ENCODE measurements at regions not wholly inside any gene's neighbourhood (a gene's known extent, or its start where the extent isn't known, plus 50 kb on each side); places are given as distances from the start of the nearest gene placed in this dataset.

- TF ChIP-seq EZH2 (IDR thresholded peaks at IDR 0.05; ENCODE audit: insufficient read depth, poor library complexity, severe bottlenecking) (no peak), EZH2phosphoT487 (IDR thresholded peaks at IDR 0.05; ENCODE audit: insufficient read depth, low read depth) (no peak)
Observed at GRCh38 chr18:10135302-10135926, 221.6 kb downstream of the VAPA start.

All from GM23248 (cell line).